HG03280 (cell line): ENCODE measurements at regions not wholly inside any gene's neighbourhood (a gene's known extent, or its start where the extent isn't known, plus 50 kb on each side); places are given as distances from the start of the nearest gene placed in this dataset.

ENCODE experiments used
- ATAC-seq: cut with Tn5 transposase; IDR thresholded peaks from one replicate; pipeline ENCODE4 v1.9.1; 2021; ENCODE audit warnings: mild to moderate bottlenecking, moderate library complexity; ENCODE audit not compliant: unreplicated experiment

DNA sequence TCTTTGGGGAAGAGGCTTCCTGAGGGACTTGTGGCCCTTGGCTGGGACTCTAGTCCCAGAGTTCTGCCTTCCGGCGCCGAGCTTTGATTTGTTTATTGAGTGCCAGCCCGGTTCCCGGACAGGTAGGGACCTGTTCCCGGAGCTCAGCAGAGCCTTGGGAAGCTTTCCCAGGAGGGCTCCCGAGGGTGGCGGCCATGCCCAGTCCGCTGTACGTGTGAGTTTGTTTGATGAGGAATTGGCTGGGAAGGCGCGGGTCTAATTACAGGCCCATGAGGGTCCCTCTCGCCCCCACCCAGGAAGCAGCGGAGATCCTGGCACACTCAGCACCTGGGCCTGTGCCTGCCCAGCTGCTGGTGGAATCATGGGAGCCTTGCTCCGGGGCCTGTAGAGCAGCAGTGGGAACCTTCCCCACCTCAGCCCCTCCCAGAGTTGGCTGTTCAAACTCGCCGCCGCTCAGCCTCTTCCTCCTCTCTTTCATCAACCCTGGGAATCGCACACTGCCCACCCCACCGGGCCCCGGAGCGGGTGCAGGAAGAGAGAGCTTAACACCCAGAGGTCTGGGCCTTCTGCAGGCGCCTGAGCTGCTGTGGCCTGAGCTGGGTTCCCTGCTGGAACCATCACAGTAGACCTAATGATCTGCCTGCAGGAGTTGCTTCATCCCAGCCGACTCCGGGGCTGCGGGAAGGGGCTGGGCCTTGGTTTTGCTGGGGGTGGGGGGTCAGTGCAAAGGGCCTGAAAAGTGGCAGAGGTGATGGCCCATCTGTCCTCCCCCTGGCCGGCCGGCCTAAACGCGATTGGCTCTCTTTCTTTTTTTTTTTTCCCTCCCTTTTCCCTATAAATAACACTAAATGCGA, 313.7 kb downstream of the SEC14L1 start:
- ATAC-seq: no peak

DNA sequence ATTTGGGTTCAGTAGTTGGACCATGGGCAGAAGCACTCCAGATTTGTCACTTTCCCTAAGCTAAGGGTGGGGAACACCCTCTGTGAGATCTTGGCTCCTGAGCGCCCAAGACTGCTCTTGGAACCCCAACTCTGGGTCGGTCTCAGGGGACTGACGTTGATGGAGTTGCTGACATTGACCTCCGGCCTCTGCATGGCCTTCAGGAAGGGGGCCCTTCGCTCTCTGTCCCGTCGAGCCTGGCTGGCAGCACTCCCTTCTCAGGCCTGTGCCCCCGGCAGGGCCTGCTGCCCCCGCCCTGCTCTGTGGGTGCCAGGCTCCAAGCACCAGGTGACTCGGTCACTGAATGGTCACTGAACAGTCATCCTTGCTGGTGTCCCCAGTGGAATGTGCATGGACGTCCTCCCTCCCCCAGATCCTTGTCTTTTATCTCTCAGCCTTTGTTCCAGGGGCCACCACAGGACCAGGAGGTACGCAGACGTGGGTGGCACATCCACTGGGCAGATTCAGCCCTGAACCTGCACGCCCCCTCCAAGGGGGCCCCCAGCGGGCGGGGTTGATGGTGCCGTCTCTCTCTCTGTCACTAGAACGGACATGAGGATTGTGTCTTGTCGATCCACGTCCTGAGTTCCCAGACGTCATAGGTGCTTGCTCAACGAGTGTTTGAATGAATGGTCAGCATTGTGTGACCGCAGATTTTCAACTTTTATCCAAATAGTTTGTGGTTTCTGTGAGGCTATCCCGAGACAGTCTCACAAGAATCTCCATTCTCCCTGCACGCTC, 314.5 kb downstream of the SEC14L1 start:
- ATAC-seq: no peak

DNA sequence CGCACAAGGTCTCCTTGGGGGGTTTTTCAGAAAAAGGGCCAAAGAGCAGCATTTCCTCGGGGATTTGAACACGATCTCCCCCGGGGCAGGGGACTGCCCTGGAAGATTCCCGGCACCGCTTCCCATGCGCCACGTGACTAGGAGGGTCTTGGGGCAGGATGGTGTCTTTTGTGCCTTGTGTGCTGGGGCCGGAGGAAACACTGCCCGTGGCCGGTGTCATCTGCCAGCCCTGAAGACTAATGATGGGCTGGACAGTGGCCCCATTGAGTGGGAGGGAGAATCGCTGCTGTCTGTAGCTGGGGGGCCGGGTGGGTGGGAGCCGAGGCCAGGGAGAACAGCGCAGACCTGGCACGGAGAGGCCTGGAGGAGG, 315.1 kb downstream of the SEC14L1 start:
- ATAC-seq: no peak

DNA sequence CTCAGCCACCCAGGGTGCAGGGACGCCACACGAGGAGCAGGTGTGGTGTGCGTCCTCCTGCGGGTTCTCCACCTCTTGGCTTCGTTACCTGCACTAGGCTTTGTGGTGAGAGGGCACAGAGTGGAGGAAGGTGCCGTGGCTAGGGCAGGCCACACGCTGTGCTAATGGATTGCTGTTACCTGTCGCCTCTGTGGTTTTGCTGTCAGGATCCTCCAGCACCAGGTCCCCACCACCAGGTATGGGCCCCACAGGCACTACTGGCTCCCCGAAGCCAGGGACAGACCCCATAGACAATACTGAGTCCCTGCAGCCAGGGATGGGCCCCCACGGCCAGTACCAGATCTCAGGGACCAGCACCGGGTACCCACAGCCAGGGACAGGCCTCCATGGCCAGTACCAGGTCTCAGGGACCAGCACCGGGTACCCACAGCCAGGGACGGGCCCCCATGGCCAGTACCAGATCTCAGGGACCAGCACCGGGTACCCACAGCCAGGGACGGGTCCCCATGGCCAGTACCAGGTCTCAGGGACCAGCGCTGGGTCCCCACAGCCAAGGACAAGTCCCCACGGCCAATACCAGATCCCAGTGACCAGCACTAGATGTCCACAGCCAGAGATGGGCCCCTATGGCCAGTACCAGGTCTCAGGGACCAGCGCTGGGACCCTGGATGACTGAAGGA, 315.6 kb downstream of the SEC14L1 start:
- no peak for ATAC-seq

DNA sequence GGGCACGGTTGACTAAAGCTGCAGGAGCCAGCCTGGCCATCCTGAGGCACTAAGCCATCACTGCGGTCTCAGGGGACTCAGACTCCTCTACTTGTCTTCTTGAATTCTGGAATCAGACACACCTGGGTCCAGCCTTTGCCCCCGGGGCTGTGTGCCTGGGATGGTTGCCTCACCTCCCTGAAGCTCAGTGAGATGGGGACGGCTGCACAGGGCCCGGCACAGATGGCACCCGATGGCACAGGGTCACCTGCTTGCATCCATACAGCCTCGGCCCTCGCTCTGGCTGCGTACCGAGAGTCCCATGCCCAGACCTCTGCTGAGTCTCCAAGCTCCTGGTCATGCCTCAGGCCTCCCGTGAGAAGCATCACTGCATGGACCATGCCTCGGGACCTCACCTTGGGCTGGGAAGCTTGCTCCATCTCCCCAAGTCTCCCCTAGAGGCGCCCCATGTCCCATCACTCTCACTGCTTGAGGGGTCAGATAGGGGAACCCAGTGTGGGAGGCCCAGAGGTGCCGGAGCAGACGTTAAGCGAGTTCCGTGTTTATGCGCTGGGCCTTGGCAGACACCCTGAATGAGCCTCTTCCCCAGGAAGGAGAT, 316.3 kb downstream of the SEC14L1 start:
- ATAC-seq: no peak

DNA sequence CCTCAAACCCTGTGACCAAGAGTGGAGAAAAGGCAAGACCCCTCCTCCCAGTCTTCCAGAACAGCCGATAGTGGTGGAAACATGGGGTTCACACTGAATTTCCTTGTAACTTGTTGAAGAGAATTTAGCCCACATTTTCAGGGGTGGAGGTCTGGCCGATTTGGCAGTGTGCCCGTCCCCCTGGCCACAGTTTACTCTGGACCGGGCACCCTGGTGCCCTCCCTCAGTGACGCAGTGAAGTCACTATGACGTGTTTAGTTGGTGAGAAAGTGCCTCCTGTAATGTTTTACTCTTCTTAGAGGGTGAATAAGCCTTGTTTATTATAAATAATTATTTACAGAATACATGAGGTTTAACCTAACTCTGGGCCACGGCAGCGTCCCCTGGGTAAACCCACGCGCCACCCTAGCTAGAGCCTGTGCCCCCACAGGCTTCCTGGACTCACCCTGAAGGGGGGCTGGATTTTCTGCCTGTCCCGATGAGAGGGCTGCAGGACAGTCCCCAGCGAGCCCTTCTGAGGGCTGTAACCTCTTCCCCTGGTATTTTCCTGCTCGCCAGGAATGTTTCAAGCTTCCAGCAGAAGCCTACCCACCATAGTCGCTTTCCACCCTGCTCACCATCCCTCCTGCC, 316.9 kb downstream of the SEC14L1 start:
- no peak for ATAC-seq

DNA sequence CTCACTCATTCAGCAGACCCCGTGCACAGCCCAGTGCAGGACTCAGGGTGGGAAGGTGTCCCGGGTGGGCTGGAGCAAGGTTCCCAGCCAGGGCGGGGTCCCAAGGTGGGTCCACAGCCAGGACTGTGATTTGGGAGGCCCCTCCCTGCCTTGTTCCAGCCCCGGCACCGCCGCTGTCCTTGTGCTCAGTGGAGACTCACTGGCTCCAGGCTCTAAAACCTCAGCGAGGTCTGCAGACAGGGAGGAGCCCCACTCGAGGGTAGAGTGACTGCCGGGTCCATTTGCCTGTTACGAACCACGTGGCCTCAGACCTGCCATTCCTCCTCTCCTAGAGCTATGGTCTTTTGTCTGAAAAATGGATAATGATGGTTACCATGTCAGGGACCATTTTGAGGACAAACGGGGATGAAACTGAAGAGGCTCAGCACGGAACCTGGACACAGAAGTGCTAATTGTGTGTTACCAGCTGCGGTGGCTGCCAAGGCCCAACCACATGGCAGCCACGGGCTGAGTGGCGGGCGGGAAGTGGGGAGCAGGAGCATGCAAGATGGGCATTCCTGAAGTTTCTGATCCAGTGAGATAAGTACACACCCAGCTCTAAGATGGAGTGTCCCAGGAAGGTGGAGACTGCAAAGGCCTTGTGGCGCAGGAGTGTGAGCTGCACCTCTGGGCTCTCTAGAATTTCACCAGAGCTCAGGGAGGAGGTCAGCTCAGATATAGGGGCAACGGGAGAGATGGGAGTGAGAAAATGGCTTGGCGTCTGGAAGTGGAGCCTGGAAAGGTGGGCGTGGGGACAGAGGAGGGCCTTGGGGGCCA, 317.6 kb downstream of the SEC14L1 start:
- ATAC-seq: no peak

DNA sequence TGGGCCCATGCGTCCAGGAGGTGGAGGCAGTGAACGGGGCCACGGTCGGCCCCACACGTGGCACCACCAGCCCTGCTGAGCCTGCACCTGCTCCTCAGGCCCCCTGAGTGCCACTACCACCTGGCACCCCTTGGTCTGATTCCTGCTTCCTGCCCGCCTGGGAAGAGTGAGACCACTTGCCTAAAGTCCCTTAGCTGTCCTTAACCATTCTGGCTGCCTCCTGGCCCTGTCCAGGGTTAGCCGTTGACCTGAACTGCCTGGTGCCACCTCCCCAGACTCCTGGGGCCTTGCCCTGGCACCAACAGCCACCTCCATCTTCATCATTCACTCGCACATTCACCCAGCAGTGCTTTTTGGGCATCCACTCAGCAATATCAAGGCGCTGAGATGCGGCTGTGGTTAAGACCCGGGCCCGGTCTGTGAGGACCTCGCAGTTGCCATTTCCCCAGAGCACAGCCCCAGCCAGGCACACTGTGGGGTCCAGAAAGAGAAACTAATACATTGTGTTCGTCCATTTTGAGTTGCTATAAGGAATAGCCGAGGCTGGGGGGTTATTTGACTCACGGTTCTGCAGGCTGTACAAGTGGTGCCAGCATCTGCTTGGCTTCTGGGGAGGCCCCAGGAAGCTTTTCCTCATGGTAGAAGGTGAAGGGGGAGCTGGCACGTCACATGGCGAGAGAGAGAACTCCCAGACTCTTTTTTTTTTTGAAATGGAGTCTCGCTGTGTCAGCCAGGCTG, 318.4 kb downstream of the SEC14L1 start:
- no peak for ATAC-seq

DNA sequence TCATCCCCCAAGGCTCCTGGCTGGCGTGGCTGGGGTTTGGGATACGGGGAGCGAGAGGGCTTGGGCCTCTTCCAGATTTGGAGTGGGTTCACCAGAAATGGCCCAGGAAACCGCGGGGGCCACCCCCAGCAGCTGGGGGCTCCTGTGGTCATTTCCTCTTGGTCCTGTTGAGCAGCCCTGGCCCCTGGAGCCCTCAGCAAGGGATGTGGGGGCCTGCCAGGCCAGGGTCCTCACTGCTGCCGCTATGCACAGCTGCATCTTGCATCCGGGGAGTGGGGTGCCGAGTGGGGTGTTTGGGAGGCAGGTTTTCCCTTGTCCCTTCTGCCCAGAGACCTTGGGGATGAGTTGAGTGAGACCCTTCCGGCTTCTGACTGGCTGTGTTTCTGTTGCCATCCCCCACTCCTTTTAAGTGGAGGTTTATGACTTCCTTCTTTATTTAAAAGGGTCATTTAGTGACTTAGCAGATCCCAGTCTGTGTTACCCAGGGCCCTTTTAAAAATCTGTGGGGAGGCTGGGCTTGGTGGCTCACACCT, 319.8 kb downstream of the SEC14L1 start:
- ATAC-seq: no peak

DNA sequence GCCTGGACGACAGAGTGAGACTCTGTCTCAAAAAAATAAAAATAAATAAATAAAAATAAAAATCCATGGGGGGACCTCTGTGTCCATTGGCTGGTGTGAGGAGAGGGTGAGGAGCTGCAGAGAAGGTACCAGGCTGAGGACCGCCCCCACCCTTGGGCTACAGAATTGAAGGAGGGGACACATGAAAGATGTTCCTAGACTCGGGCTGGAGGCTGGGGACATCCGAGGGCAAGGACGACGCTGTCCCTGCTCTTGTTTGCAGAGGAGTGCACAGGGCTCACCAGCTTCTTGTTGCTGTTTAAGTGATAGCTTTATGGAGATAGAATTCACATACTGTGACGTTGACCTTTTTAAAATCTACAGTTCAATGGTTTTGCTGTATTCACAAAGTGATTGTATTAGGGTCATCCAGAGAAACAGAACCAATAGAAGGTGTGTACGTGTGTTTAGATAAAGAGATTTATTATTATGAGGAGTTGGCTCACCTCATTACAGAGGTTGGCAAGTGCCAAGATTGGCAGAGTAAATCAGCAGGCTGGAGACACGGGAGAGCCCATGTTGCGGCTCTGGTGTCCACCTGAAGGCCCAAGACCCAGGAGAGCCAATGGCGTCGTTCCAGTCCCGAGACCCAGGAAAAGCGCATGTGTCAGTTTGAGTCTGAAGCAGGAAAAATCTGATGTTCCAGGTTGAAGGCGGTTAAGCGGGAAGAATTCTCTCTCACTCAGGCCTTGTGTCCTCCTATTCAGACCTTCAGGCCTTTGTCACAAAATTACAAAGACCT, 320.7 kb downstream of the SEC14L1 start:
- ATAC-seq: no peak

DNA sequence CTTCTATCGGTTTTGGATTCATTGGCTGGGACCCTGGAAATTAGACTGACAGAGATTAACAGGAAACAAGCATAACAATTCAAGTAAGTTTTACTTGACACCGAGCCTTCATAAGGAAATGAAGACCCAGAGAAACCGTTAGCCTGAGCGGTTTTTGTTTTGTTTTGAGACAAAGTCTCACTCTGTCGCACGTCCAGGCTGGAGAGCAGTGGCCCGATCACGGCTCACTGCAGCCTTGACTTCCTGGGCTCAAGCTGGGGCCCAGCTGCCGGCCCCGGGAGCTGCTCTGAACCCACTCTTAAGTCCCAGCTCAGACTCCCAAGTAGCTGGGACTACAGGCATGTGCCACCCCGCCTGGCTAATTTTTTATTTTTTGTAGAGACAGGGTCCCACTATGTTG, 321.3 kb downstream of the SEC14L1 start:
- no peak for ATAC-seq

DNA sequence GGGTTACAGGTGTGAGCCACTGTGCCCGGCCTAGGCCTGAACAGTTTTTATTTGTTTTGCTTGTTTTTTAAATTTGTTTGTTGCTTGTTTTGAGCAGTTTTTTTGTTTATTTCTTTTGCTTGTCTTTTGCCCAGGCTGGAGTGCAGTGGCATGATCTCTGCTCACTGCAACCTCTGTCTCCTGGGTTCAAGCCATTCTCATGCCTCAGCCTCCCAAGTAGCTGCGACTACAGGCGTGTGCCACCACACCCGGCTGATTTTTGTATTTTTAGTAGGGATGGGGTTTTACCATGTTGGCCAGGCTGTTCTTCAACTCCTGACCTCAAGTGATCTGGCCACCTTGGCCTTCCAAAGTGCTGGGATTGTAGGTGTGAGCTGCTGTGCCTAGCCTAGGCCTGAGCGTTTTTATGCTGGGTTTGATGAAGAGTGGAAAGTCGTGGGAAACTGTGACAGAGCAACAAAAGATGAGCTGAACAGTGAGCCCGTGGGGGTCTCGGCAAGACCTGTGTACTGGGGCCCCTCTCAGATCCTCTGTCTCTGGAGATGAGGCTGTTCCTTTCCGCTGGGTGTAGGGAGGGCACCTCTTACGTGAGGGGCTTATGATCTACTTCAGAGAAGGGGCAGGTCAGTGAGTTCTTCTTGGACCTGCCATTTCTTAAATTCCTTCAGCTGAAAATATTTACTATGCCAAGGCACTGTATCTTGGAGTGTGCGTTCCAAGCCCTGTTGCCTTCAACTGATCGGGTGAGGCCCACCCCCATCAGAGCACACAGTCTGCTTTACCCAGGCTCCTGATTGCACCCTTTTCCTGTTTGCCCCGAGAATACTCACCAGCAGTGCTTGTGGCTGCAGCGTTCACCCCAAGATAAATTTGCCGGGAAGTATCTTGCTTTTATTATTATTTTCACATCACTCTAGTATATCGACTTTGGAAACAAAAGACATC, 322.1 kb downstream of the SEC14L1 start:
- no peak for ATAC-seq

DNA sequence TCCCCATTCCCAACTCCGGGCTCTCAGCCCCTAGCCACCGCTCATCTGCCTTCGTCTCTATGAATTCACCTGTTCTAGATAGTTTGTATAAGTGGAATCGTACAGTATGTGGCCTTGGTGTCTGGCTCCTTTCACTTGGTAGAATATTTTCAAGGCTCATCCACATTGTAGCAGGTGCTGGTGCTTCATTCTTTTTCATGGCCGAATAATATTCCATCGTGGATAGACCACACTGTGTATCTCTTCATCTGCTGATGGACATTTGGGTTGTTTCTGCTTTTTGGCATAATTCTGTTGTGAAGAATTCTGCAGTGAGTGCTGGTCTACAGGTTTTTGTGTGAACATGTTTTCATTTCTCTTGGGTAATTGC, 324.2 kb downstream of the SEC14L1 start:
- no peak for ATAC-seq

DNA sequence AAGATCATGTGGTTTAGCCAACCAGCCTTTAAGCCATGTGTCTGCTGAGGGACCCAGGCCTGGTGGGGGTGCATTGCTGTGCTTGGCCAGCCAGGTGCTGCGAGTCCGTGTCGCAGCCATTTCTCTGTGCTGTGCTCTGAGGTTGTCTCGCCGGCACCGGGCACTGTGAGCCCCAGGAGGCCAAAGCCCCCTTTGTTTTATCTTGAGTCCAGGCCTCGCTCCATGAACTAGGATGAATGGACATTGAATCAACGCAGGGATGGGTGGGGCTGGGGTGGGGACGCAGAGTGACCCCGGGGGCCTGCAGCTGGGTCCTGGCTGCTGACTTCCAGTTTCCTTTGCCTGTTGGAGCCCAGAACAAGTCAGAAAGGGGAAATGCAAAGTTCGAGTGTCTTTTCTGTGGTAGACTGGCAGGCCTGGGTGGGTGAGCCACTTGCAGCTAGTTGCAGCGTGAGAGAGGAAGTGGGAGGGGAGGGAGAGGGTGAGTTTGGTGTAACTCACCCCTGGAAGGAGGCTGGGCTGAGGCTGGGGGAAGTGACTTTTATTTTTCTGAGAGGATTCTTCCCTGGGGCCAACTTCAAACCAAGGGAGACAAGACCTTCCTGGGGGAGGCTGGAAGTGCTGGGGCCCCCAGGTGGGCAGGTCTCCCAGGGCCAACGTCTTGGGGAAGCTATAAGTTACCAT, 324.7 kb downstream of the SEC14L1 start:
- ATAC-seq: peak; percentile 54

DNA sequence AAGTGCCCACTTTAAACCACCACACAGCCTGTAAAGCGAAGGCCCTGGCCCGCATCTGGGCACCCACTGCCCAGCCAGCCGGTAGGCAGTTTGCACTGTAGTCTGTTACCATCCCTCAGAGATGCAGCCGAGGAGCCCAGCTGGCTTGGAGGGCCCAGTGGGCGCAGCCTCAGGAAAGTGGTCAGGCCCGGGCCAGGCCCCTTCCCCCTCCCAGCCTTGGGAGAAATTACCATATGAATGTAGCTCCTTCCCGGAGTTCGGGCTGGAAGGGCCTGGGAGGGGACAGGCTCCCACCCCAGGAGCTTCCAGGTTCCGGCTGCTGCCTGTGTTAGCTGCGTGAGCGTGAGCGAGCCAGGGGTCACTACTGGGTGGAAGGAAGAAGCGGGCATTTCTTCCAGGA, 325.4 kb downstream of the SEC14L1 start:
- no peak for ATAC-seq

DNA sequence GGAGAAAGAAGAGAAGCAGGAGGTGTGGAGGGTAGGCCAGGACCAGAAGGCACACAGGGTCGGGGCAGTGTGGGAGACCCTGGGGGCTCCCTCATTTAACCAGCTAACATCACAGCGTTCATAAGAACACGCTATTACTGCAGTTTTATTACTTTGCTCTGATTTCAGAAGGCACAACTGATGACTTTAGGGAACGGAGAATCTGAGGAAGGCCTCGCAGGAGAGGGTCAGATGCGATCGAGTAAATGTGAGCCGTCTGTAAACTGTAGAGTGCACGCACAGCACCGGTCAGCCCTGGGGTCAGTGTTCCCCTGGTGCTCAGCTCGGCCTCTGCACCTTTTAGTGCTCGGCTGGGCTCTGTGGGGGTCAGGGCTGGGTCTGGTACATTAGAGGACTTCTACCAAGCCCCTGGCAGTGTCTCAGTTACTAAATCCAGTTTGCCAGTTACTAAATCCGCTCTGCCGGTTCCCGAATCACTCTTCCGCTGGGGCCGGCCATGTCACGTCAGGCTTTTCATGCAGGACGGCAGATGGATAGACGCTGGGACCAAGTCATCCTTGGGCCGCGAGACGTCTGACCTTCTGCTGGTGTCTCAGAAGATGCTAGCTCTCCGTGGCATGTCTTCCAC, 325.9 kb downstream of the SEC14L1 start:
- ATAC-seq: no peak
